ENCODE measurements at regions not wholly inside any gene's neighbourhood (a gene's known extent, or its start where the extent isn't known, plus 50 kb on each side); places are given as distances from the start of the nearest gene placed in this dataset.

- no peak for TF ChIP-seq CTCF (IDR thresholded peaks at IDR 0.05; ENCODE audit: low read depth, low read length)
- TF ChIP-seq EZH2phosphoT487 (IDR thresholded peaks at IDR 0.05; ENCODE audit: low read depth) = no peak
Measured at GRCh38 chr15:91696981-91697380, 156.5 kb upstream of the SLCO3A1 start.

Measured in OCI-LY3 (cell line).